Left renal pelvis (tissue), 4 donors: ENCODE measurements at regions not wholly inside any gene's neighbourhood (a gene's known extent, or its start where the extent isn't known, plus 50 kb on each side); places are given as distances from the start of the nearest gene placed in this dataset.
"Not testable (repeated sequence)": the region's sequence is repeated elsewhere in the genome, so short reads cannot be mapped to it uniquely, and the experiment has no call there.

Source experiments
- DNase-seq, 4 donors: peaks; one replicate each; pipeline ENCODE4 v3.0.0-alpha.2; 2013; ENCODE audit warnings: low read depth in 4 of 4, low spot score in 3 of 4

GRCh38 chr6:104446101-104447080 lies 413.3 kb downstream of the HACE1 start:
- not testable (repeated sequence) for DNase-seq

GRCh38 chr6:104434519-104434918 lies 425.2 kb downstream of the HACE1 start:
- DNase-seq, result no peak

- no peak for DNase-seq
Observed at GRCh38 chr6:104431096-104431495, 428.6 kb downstream of the HACE1 start.

GRCh38 chr6:104428184-104428583 lies 431.5 kb downstream of the HACE1 start:
- no peak for DNase-seq

- no peak for DNase-seq
Observed at GRCh38 chr6:104423691-104424090, 436.0 kb downstream of the HACE1 start.

- no peak for DNase-seq
Observed at GRCh38 chr6:104421650-104422049, 438.1 kb downstream of the HACE1 start.

GRCh38 chr6:104418839-104419238 lies 440.9 kb downstream of the HACE1 start:
- DNase-seq, result no peak

GRCh38 chr6:104418125-104418524 lies 441.6 kb downstream of the HACE1 start:
- no peak for DNase-seq

GRCh38 chr6:104414723-104415122 lies 445.0 kb downstream of the HACE1 start:
- DNase-seq, result no peak

GRCh38 chr6:104413767-104414166 lies 446.0 kb downstream of the HACE1 start:
- DNase-seq, result no peak

GRCh38 chr6:104411302-104411701 lies 448.4 kb downstream of the HACE1 start:
- DNase-seq, result no peak

- DNase-seq, result no peak
Observed at GRCh38 chr6:104409913-104410312, 449.8 kb downstream of the HACE1 start.

- DNase-seq, result no peak
Observed at GRCh38 chr6:104407957-104408356, 451.8 kb downstream of the HACE1 start.

- DNase-seq, result no peak
Observed at GRCh38 chr6:104404377-104404776, 455.3 kb downstream of the HACE1 start.

GRCh38 chr6:104402572-104402971 lies 457.1 kb downstream of the HACE1 start:
- DNase-seq, result no peak

- DNase-seq, result no peak
Observed at GRCh38 chr6:104401926-104402325, 457.8 kb downstream of the HACE1 start.

GRCh38 chr6:104400844-104401243 lies 458.9 kb downstream of the HACE1 start:
- no peak for DNase-seq

GRCh38 chr6:104396077-104396476 lies 463.6 kb downstream of the HACE1 start:
- no peak for DNase-seq

- no peak for DNase-seq
Observed at GRCh38 chr6:104381907-104382306, 477.8 kb downstream of the HACE1 start.

- no peak for DNase-seq
Observed at GRCh38 chr6:104365451-104366234, 494.1 kb downstream of the HACE1 start.

GRCh38 chr6:104357928-104358327 lies 501.8 kb downstream of the HACE1 start:
- no peak for DNase-seq

GRCh38 chr6:104356197-104356596 lies 503.5 kb downstream of the HACE1 start:
- DNase-seq, result no peak
